HEK293 (cell line): ENCODE measurements at regions not wholly inside any gene's neighbourhood (a gene's known extent, or its start where the extent isn't known, plus 50 kb on each side); places are given as distances from the start of the nearest gene placed in this dataset.
"Not testable (repeated sequence)": the region's sequence is repeated elsewhere in the genome, so short reads cannot be mapped to it uniquely, and the experiment has no call there.

Experiments
- CTCF ChIA-PET: fragments of 350-600 bp; formaldehyde crosslinking; extraction: SDS; loops from one replicate; lab custom pipeline; 2021; ENCODE audit warnings: antibody characterized with exemption; lab: Yijun Ruan, JAX
- POLR2A ChIA-PET: fragments of 300-600 bp; formaldehyde crosslinking; extraction: SDS; loops from one replicate; lab custom pipeline; 2020; ENCODE audit warnings: antibody characterized with exemption, inconsistent platforms; lab: Yijun Ruan, JAX
- H3K27ac ChIP-seq: fragments of 200-500 bp; sonication (Bioruptor generic); 2 replicates; pipeline ENCODE4 v1.5.1; 2014; ENCODE audit warnings: low read depth, low read length, control low read depth, inconsistent platforms; ENCODE audit errors: extremely low read depth
- H3K36me3 ChIP-seq, 2 experiments: fragments of 200-500 bp in 1 of 2; sonication (Bioruptor generic) in 1 of 2; 1 replicate in 1 of 2; 2 replicates in 1 of 2; pipeline ENCODE4 v1.5.1; 2014 to 2017; ENCODE audit warnings: inconsistent platforms in 2 of 2, low read length in 2 of 2; ENCODE audit not compliant: control insufficient read depth in 2 of 2, insufficient read depth in 1 of 2
- H3K4me1 ChIP-seq: fragments of 200-500 bp; sonication (Bioruptor generic); 2 replicates; pipeline ENCODE4 v1.5.1; 2014; ENCODE audit warnings: mild to moderate bottlenecking, low read length, inconsistent platforms; ENCODE audit not compliant: control insufficient read depth, insufficient read depth
- H3K4me3 ChIP-seq: 2 replicates; pipeline ENCODE4 v1.5.1; 2011; ENCODE audit warnings: low read depth, mild to moderate bottlenecking, control low read depth, low read length, moderate library complexity
- H3K9me3 ChIP-seq: fragments of 200-500 bp; sonication (Bioruptor generic); 2 replicates; pipeline ENCODE4 v1.5.1; 2014; ENCODE audit warnings: low read depth, low read length, inconsistent platforms; ENCODE audit not compliant: control insufficient read depth, insufficient read depth
- INSM2 ChIP-seq: fragments of 450-650 bp; formaldehyde crosslinking; IDR thresholded peaks from 2 replicates; pipeline ENCODE4 v1.5.1; 2016; ENCODE audit warnings: missing biosample characterization, missing genetic modification characterization
- KLF10 ChIP-seq: fragments of 450-650 bp; IDR thresholded peaks from 2 replicates; pipeline ENCODE4 v1.5.1; 2018; ENCODE audit warnings: missing biosample characterization, mild to moderate bottlenecking, missing genetic modification characterization
- MEIS1 ChIP-seq: sonication (generic); formaldehyde crosslinking; IDR thresholded peaks from 2 replicates; pipeline ENCODE4 v1.8.1; 2022; ENCODE audit warnings: missing genetic modification reagents, mild to moderate bottlenecking, borderline replicate concordance
- PBX3 ChIP-seq: sonication (generic); formaldehyde crosslinking; IDR thresholded peaks from 2 replicates; pipeline ENCODE4 v1.8.1; 2022; ENCODE audit warnings: mild to moderate bottlenecking, moderate library complexity, missing genetic modification reagents
- PRDM1 ChIP-seq: fragments of 450-650 bp; formaldehyde crosslinking; IDR thresholded peaks from 2 replicates; pipeline ENCODE4; 2016; ENCODE audit warnings: missing biosample characterization, missing genetic modification characterization
- WT1 ChIP-seq: fragments of 450-650 bp; formaldehyde crosslinking; IDR thresholded peaks from 2 replicates; pipeline ENCODE4 v1.5.1; 2016; ENCODE audit warnings: missing biosample characterization, missing genetic modification characterization
- ZBTB17 ChIP-seq: fragments of 450-650 bp; formaldehyde crosslinking; IDR thresholded peaks from 2 replicates; pipeline ENCODE4 v1.5.1; 2016; ENCODE audit warnings: missing biosample characterization, missing genetic modification characterization
- ZBTB20 ChIP-seq: fragments of 450-650 bp; formaldehyde crosslinking; IDR thresholded peaks from 2 replicates; pipeline ENCODE4 v1.5.1; 2016; ENCODE audit warnings: missing biosample characterization, missing genetic modification characterization
- ZBTB21 ChIP-seq: fragments of 450-650 bp; formaldehyde crosslinking; IDR thresholded peaks from 2 replicates; pipeline ENCODE4 v1.5.1; 2017; ENCODE audit warnings: missing biosample characterization, missing genetic modification characterization
- ZBTB6 ChIP-seq: fragments of 450-650 bp; formaldehyde crosslinking; IDR thresholded peaks from 2 replicates; pipeline ENCODE4 v1.5.1; 2017; ENCODE audit warnings: missing biosample characterization, missing genetic modification characterization
- ZNF112 ChIP-seq: fragments of 450-650 bp; formaldehyde crosslinking; IDR thresholded peaks from 2 replicates; pipeline ENCODE4 v1.5.0; 2017; ENCODE audit warnings: missing biosample characterization, missing genetic modification characterization
- ZNF274 ChIP-seq, 2 experiments: fragments of 200-500 bp in 1 of 2; fragments of 450-650 bp in 1 of 2; sonication (Bioruptor generic) in 1 of 2; formaldehyde crosslinking in 1 of 2; IDR thresholded peaks; 2 replicates each; pipeline versions ENCODE4 v1.5.1 to v1.6.1; 2014 to 2016; ENCODE audit warnings: borderline replicate concordance in 1 of 2, inconsistent platforms in 1 of 2, low read length in 1 of 2, missing biosample characterization in 1 of 2, missing genetic modification characterization in 1 of 2
- ZNF366 ChIP-seq: fragments of 450-650 bp; formaldehyde crosslinking; conservative IDR thresholded peaks from 2 replicates; pipeline ENCODE4 v1.5.1; 2016; ENCODE audit warnings: missing biosample characterization, missing genetic modification characterization
- ZNF449 ChIP-seq: fragments of 450-650 bp; formaldehyde crosslinking; IDR thresholded peaks from 2 replicates; pipeline ENCODE4 v1.5.1; 2017; ENCODE audit warnings: missing biosample characterization, mild to moderate bottlenecking, missing genetic modification characterization, moderate library complexity
- ZNF514 ChIP-seq: fragments of 450-650 bp; formaldehyde crosslinking; IDR thresholded peaks from 2 replicates; pipeline ENCODE4 v1.5.1; 2016; ENCODE audit warnings: missing biosample characterization, missing genetic modification characterization
- ZNF549 ChIP-seq: fragments of 450-650 bp; IDR thresholded peaks from 2 replicates; pipeline ENCODE4 v1.5.1; 2018; ENCODE audit warnings: missing biosample characterization, missing genetic modification characterization, mild to moderate bottlenecking, inconsistent platforms, moderate library complexity
- ZNF596 ChIP-seq: fragments of 450-650 bp; IDR thresholded peaks from 2 replicates; pipeline ENCODE4 v1.5.0; 2018; ENCODE audit warnings: missing biosample characterization, mild to moderate bottlenecking, missing genetic modification characterization, moderate library complexity
- TF ChIP-seq, protein P1 (sequence below): fragments of 450-650 bp; formaldehyde crosslinking; IDR thresholded peaks from 2 replicates; pipeline ENCODE4 v1.5.1; 2016; ENCODE audit warnings: missing biosample characterization, missing genetic modification characterization

- H3K27ac ChIP-seq, result no peak overlapping the region
- H3K36me3 ChIP-seq, result no peaks in the 10 kb centered on the region
- peak; percentile 91 for TF ChIP-seq PRDM1 (tag by site-specific recombination)
- TF ChIP-seq INSM2 (tag by site-specific recombination), result no peak
- POLR2A ChIA-PET, result no interaction called here
- H3K4me1 ChIP-seq, result no peaks in the 10 kb centered on the region
- no peaks in the 10 kb centered on the region for H3K9me3 ChIP-seq
- no peak overlapping the region for H3K4me3 ChIP-seq
- CTCF ChIA-PET, result interaction anchor here (0.6 to 1.2 kb wide), 9 partner anchors 11 to 801 kb away, joined by 3 to 4 read pairs (median 4); no protein-coding TSS in a partner anchor
These were observed 340.7 kb upstream of the CDH5 start for GRCh38 chr16:66025751-66026150.

- H3K4me3 ChIP-seq, H3K36me3 ChIP-seq, POLR2A ChIA-PET, H3K27ac ChIP-seq, H3K4me1 ChIP-seq, H3K9me3 ChIP-seq: not testable (repeated sequence)
- 0 out of 2 replicates have a peak, but pooled peaks have one; percentile 37 for TF ChIP-seq ZNF112 (tag by site-specific recombination)
- peak; percentile 87 for TF ChIP-seq ZNF366
- TF ChIP-seq ZBTB17 (tag by site-specific recombination), result peak; percentile 55; the same call in 1 of the 2 replicates
- CTCF ChIA-PET, result interaction anchor here (0.6 to 1.0 kb wide), 4 partner anchors 11 to 237 kb away, joined by 3 to 7 read pairs (median 3); no protein-coding TSS in a partner anchor
These were observed 341.9 kb upstream of the CDH5 start for GRCh38 chr16:66024567-66024966.

DNA sequence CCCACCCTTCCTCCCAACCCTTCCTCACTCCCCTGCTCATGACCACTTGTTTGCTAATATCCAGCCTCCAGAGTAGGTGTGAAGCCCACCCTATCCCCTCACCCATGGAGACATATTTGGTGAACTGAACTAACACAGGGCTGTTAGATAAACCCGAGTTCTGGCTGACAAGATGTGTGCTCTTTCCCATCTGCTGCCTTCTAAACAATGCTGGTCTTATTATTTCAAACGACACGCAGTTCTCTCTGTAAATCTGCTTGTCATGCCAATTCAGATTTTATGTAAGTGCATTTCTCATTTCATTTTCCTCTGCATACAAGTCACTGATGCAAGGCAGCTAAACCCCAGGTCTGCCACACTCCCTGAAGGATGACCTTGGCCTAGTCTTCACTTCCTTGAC, 343.0 kb upstream of the CDH5 start:
- Histone ChIP-seq H3K4me1 (no peaks in the 10 kb centered on the region), H3K36me3 (no peaks in the 10 kb centered on the region), H3K27ac (no peak overlapping the region), H3K9me3 (no peaks in the 10 kb centered on the region), H3K4me3 (no peak overlapping the region)
- POLR2A ChIA-PET, result no interaction called here
- no peak for TF ChIP-seq ZNF449
- TF ChIP-seq KLF10 (tag by site-specific recombination), result no peak
- no peak for TF ChIP-seq ZNF514 (tag by site-specific recombination)
- no peak for TF ChIP-seq ZNF596 (tag by site-specific recombination)
- TF ChIP-seq ZNF274 (IDR thresholded peaks at IDR 0.05; ENCODE audit: low read length), result no peak
- no peak for TF ChIP-seq ZNF274 (tag by site-specific recombination; IDR thresholded peaks at IDR 0.05; ENCODE audit: borderline replicate concordance)
- TF ChIP-seq ZNF549 (tag by site-specific recombination), result no peak
- no peak for TF ChIP-seq PBX3 (CRISPR knock-in tag)
- no peak for TF ChIP-seq ZBTB21
- TF ChIP-seq, protein P1, sequence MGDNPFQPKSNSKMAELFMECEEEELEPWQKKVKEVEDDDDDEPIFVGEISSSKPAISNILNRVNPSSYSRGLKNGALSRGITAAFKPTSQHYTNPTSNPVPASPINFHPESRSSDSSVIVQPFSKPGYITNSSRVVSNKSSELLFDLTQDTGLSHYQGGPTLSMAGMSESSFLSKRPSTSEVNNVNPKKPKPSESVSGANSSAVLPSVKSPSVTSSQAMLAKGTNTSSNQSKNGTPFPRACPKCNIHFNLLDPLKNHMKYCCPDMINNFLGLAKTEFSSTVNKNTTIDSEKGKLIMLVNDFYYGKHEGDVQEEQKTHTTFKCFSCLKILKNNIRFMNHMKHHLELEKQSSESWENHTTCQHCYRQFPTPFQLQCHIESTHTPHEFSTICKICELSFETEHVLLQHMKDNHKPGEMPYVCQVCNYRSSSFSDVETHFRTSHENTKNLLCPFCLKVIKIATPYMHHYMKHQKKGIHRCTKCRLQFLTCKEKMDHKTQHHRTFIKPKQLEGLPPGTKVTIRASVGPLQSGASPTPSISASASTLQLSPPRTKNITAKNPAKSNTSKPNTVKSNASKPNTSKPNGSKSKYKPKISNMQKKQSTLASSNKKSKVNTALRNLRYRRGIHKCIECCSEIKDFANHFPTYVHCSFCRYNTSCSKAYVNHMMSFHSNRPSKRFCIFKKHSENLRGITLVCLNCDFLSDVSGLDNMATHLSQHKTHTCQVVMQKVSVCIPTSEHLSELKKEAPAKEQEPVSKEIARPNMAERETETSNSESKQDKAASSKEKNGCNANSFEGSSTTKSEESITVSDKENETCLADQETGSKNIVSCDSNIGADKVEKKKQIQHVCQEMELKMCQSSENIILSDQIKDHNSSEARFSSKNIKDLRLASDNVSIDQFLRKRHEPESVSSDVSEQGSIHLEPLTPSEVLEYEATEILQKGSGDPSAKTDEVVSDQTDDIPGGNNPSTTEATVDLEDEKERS (tag by site-specific recombination), result no peak
- no peak for TF ChIP-seq WT1 (tag by site-specific recombination)
- TF ChIP-seq ZBTB17 (tag by site-specific recombination), result no peak
- TF ChIP-seq MEIS1, result no peak
- no peak for TF ChIP-seq ZBTB6 (tag by site-specific recombination)
- TF ChIP-seq ZBTB20, result no peak
- CTCF ChIA-PET, result interaction anchor here (1.0 kb wide), 1 partner anchor 12 kb away, joined by 3 read pairs; no protein-coding TSS in a partner anchor
